ENCODE measurements at regions not wholly inside any gene's neighbourhood (a gene's known extent, or its start where the extent isn't known, plus 50 kb on each side); places are given as distances from the start of the nearest gene placed in this dataset.

GRCh38 chr5:10077791-10078545, 171.7 kb downstream of the ATPSCKMT start:
- no peak for DNase-seq (ENCODE audit: low read depth)

GRCh38 chr5:10073441-10074104, 176.1 kb downstream of the ATPSCKMT start:
- DNase-seq (ENCODE audit: low read depth): no peak

- DNase-seq (ENCODE audit: low read depth): no peak
These were observed 179.9 kb downstream of the ATPSCKMT start for GRCh38 chr5:10069637-10070313.

GRCh38 chr5:10065428-10066000, 184.2 kb downstream of the ATPSCKMT start:
- no peak for DNase-seq (ENCODE audit: low read depth)

GRCh38 chr5:10064546-10065195, 185.0 kb downstream of the ATPSCKMT start:
- no peak for DNase-seq (ENCODE audit: low read depth)

- DNase-seq (ENCODE audit: low read depth): no peak
These were observed 185.7 kb downstream of the ATPSCKMT start for GRCh38 chr5:10063997-10064396.

- DNase-seq (ENCODE audit: low read depth): no peak
These were observed 189.7 kb downstream of the ATPSCKMT start for GRCh38 chr5:10059980-10060379.

GRCh38 chr5:10059556-10059955, 190.1 kb downstream of the ATPSCKMT start:
- no peak for DNase-seq (ENCODE audit: low read depth)

GRCh38 chr5:10057356-10057755, 192.3 kb downstream of the ATPSCKMT start:
- no peak for DNase-seq (ENCODE audit: low read depth)

- no peak for DNase-seq (ENCODE audit: low read depth)
These were observed 193.4 kb downstream of the ATPSCKMT start for GRCh38 chr5:10056228-10056760.

- no peak for DNase-seq (ENCODE audit: low read depth)
These were observed 199.7 kb downstream of the ATPSCKMT start for GRCh38 chr5:10049858-10050455.

- DNase-seq (ENCODE audit: low read depth): no peak
These were observed 203.0 kb downstream of the ATPSCKMT start for GRCh38 chr5:10046676-10047075.

GRCh38 chr5:10045376-10045775, 204.3 kb downstream of the ATPSCKMT start:
- no peak for DNase-seq (ENCODE audit: low read depth)

- no peak for DNase-seq (ENCODE audit: low read depth)
These were observed 213.4 kb downstream of the ATPSCKMT start for GRCh38 chr5:10036136-10036815.

GRCh38 chr5:10034001-10034400, 215.7 kb downstream of the ATPSCKMT start:
- no peak for DNase-seq (ENCODE audit: low read depth)

GRCh38 chr5:10031817-10032216, 217.9 kb downstream of the ATPSCKMT start:
- DNase-seq (ENCODE audit: low read depth): no peak

GRCh38 chr5:10030219-10030831, 219.4 kb downstream of the ATPSCKMT start:
- no peak for DNase-seq (ENCODE audit: low read depth)

GRCh38 chr5:10023494-10023893, 226.2 kb downstream of the ATPSCKMT start:
- DNase-seq (ENCODE audit: low read depth): no peak

- DNase-seq (ENCODE audit: low read depth): no peak
These were observed 228.4 kb downstream of the ATPSCKMT start for GRCh38 chr5:10021248-10021647.

GRCh38 chr5:10019236-10019635, 230.5 kb downstream of the ATPSCKMT start:
- DNase-seq (ENCODE audit: low read depth): no peak

All from Daoy (cell line).